Heart right ventricle (tissue), 16 donors: ENCODE measurements at regions not wholly inside any gene's neighbourhood (a gene's known extent, or its start where the extent isn't known, plus 50 kb on each side); places are given as distances from the start of the nearest gene placed in this dataset.

Experiments
- ATAC-seq, 8 donors: fragments of 200-7000 bp; cut with Tn5 transposase; one replicate each; pipeline ENCODE4 v1.9.1; 2020; ENCODE audit warnings: mild to moderate bottlenecking in 8 of 8, moderate library complexity in 8 of 8, moderate number of reproducible peaks in 1 of 8
- DNase-seq, 2 donors: peaks; one replicate each; pipeline ENCODE4 v3.0.0-alpha.2; 2020
- H3K27ac ChIP-seq, 10 donors: fragments of 200-600 bp; sonication (generic) in 2 of 10; one replicate each; pipeline versions ENCODE4 v1.5.0 to v1.8.0; 2020 to 2022; ENCODE audit warnings: mild to moderate bottlenecking in 3 of 10
- H3K27me3 ChIP-seq, 7 donors: fragments of 200-600 bp; one replicate each; pipeline ENCODE4 v1.8.0; 2021 to 2022; ENCODE audit warnings: mild to moderate bottlenecking in 2 of 7
- H3K36me3 ChIP-seq, 9 donors: fragments of 200-600 bp; sonication (generic) in 1 of 9; one replicate each; pipeline versions ENCODE4 v1.5.0 to v1.8.0; 2020 to 2022; ENCODE audit warnings: mild to moderate bottlenecking in 2 of 9
- H3K4me1 ChIP-seq, 9 donors: fragments of 200-600 bp; sonication (generic) in 1 of 9; one replicate each; pipeline versions ENCODE4 v1.5.0 to v1.8.0; 2020 to 2022; ENCODE audit warnings: mild to moderate bottlenecking in 4 of 9
- H3K4me3 ChIP-seq, 10 donors: fragments of 200-600 bp; sonication (generic) in 2 of 10; one replicate each; pipeline versions ENCODE4 v1.5.0 to v1.8.0; 2020 to 2022; ENCODE audit warnings: mild to moderate bottlenecking in 7 of 10, moderate library complexity in 2 of 10
- H3K9me3 ChIP-seq, 11 donors: fragments of 200-600 bp in 10 of 11; sonication (generic) in 2 of 11; one replicate each; pipeline versions ENCODE4 v1.5.0 to v1.8.0; 2013 to 2022; ENCODE audit warnings: mild to moderate bottlenecking in 2 of 11, control low read depth in 1 of 11, moderate library complexity in 1 of 11
- CTCF ChIP-seq, 9 donors: fragments of 200-600 bp; sonication (generic) in 2 of 9; IDR thresholded peaks; one replicate each; pipeline versions ENCODE4 v1.5.0 to v1.8.0; 2021 to 2022; ENCODE audit warnings: antibody characterized with exemption in 9 of 9, mild to moderate bottlenecking in 5 of 9, moderate library complexity in 1 of 9
- WGBS, 2 donors: extraction: QIAGEN DNeasy Blood & Tissue Kit; methylation state at CpG; one replicate each; pipeline ENCODE4 v1.1.7; 2013; ENCODE audit warnings: inconsistent platforms in 1 of 2; 5-methylcytosine and 5-hydroxymethylcytosine counted together
- intact Hi-C, 10 donors: fragments of 100-400 bp; cut with DNase I; formaldehyde crosslinking; loops; one replicate each; pipeline versions ENCODE4 v1.11.1 to v1.14.2; 2022
- donor health status: Arrhythmogenic right ventricular cardiomyopathy.
- donor health status: ischemic (EF 13 %, LVEDD 7.1; RV severe dilation, severe dysfunction).
- donor health status: healthy with polysubstance abuse.
- donor health status: DM: no; HTN: yes; CAD: no.
- donor health status: DM: no; HTN: no; CAD: no.
- donor health status: ischemic (EF 25% LVEDD 6.9; RV normal size, moderate dysfunction).
- donor health status: ischemic (EF 25% LVEDD 5.7; RV mildly dilated, moderate dysfunction).
- donor health status: healthy.
- donor health status: DM: yes; HTN: yes; CAD: no.
- donor health status: Ischemic cardiomyopathy.
- donor health status: ischemic (EF 35%, LVEDD 5.7; RV mildly dilated, moderate dysfunction).
- donor health status: nonischemic (EF 11% LVEDD 7.7; RV severe dilation, severe dysfunction).
- donor health status: DM: yes; HTN: yes; CAD: no.
- donor health status: PGD.
- donor health status: ischemic (EF 29% LVEDD 5.4; RV normal size, mild dysfunction).
- donor health status: nonischemic (EF 23%, LVEDD 6.1; RV moderate dilation, normal function).

GRCh38 chr2:236858661-236859060 lies 227.0 kb upstream of the COPS8 start:
- intact Hi-C loops = loop anchor here in 1 of 10 donors (10.0 kb wide), 1 partner anchor 294 kb away; the partner anchor contains the start of gene ACKR3
- H3K27ac ChIP-seq = no peak overlapping the region
- no peaks in the 10 kb centered on the region for H3K36me3 ChIP-seq
- no peaks in the 10 kb centered on the region for H3K27me3 ChIP-seq
- DNase-seq (no peak), ATAC-seq (no peak)
- 83 to 98% methylated on average over 5 of the region's 5 CpGs for WGBS, 2 donors
- H3K9me3 ChIP-seq = peaks cover 0 to 5% (median 0%) of the 10 kb centered on the region in 11 donors
- H3K4me3 ChIP-seq = no peak overlapping the region
- no peaks in the 10 kb centered on the region for H3K4me1 ChIP-seq
- TF ChIP-seq CTCF (IDR thresholded peaks at IDR 0.05) = no peak

GRCh38 chr2:236859908-236860307 lies 225.8 kb upstream of the COPS8 start:
- Histone ChIP-seq H3K36me3 (no peaks in the 10 kb centered on the region), H3K9me3 (peaks cover 0 to 10% (median 0%) of the 10 kb centered on the region in 11 donors), H3K4me3 (no peak overlapping the region), H3K27ac (no peak overlapping the region), H3K4me1 (no peaks in the 10 kb centered on the region), H3K27me3 (no peaks in the 10 kb centered on the region)
- ATAC-seq (no peak), DNase-seq (no peak)
- intact Hi-C loops = loop anchor here in 1 of 10 donors (10.0 kb wide), 1 partner anchor 295 kb away; the partner anchor contains the start of gene ACKR3
- 77 to 81% methylated on average over 7 of the region's 7 CpGs for WGBS, 2 donors
- TF ChIP-seq CTCF (IDR thresholded peaks at IDR 0.05) = no peak

- whole genome bisulfite sequencing, 2 donors = 88 to 92% methylated on average over 8 of the region's 8 CpGs
- ATAC-seq (no peak), DNase-seq (no peak)
- H3K4me3 ChIP-seq = no peak overlapping the region
- TF ChIP-seq CTCF (IDR thresholded peaks at IDR 0.05) = no peak
- intact Hi-C loops = no loop called here
- peaks cover 0 to 20% (median 0%) of the 10 kb centered on the region in 11 donors for H3K9me3 ChIP-seq
- H3K36me3 ChIP-seq = no peaks in the 10 kb centered on the region
- no peak overlapping the region for H3K27ac ChIP-seq
- no peaks in the 10 kb centered on the region for H3K4me1 ChIP-seq
- H3K27me3 ChIP-seq = no peaks in the 10 kb centered on the region
Measured at GRCh38 chr2:236861196-236861875, 224.4 kb upstream of the COPS8 start.

- Histone ChIP-seq H3K27ac (no peak overlapping the region), H3K4me3 (no peak overlapping the region), H3K9me3 (peaks cover 0 to 20% (median 0%) of the 10 kb centered on the region in 11 donors), H3K4me1 (peaks cover 0 to 3% (median 0%) of the 10 kb centered on the region in 9 donors), H3K27me3 (no peaks in the 10 kb centered on the region), H3K36me3 (no peaks in the 10 kb centered on the region)
- TF ChIP-seq CTCF (IDR thresholded peaks at IDR 0.05) = no peak
- DNase-seq (no peak), ATAC-seq (no peak)
- 91 to 92% methylated on average over 2 of the region's 2 CpGs for WGBS, 2 donors
- intact Hi-C loops = no loop called here
Measured at GRCh38 chr2:236861944-236862343, 223.7 kb upstream of the COPS8 start.
